ENCODE measurements at regions not wholly inside any gene's neighbourhood (a gene's known extent, or its start where the extent isn't known, plus 50 kb on each side); places are given as distances from the start of the nearest gene placed in this dataset.

GRCh38 chr7:22647451-22648257 is 79.3 kb upstream of the IL6 start:
- Histone ChIP-seq H3K4me1 (ENCODE audit: insufficient read depth, low read length) (no peaks in the 10 kb centered on the region), H3K79me2 (ENCODE audit: insufficient read depth, low read length) (no peaks in the 10 kb centered on the region), H3K27me3 (ENCODE audit: insufficient read depth, low read length, poor library complexity) (no peaks in the 10 kb centered on the region), H3K36me3 (ENCODE audit: insufficient read depth, low read length) (no peaks in the 10 kb centered on the region), H4K20me1 (ENCODE audit: insufficient read depth, low read length) (no peaks in the 10 kb centered on the region), H3K27ac (ENCODE audit: low read length) (no peak overlapping the region), H3K9me3 (ENCODE audit: insufficient read depth, low read length, severe bottlenecking) (peaks cover 13% of the 10 kb centered on the region), H3K4me3 (ENCODE audit: low read depth in 1 of 2, low read length in 2 of 2) (no peak overlapping the region), H3K4me2 (ENCODE audit: insufficient read depth, low read length) (no peak overlapping the region), H2AFZ (ENCODE audit: low read depth, low read length) (no peak overlapping the region), H3K9ac (ENCODE audit: low read depth, low read length) (no peak overlapping the region)
- no peak for ATAC-seq (ENCODE audit: insufficient read depth, low read depth)
- TF ChIP-seq CTCF (IDR thresholded peaks at IDR 0.05; ENCODE audit: borderline replicate concordance, extremely low read depth, low read length, poor library complexity, severe bottlenecking) (no peak), EZH2 (IDR thresholded peaks at IDR 0.05; ENCODE audit: borderline replicate concordance, low read depth, low read length, severe bottlenecking) (no peak)
- DNase-seq = no peak

DNA sequence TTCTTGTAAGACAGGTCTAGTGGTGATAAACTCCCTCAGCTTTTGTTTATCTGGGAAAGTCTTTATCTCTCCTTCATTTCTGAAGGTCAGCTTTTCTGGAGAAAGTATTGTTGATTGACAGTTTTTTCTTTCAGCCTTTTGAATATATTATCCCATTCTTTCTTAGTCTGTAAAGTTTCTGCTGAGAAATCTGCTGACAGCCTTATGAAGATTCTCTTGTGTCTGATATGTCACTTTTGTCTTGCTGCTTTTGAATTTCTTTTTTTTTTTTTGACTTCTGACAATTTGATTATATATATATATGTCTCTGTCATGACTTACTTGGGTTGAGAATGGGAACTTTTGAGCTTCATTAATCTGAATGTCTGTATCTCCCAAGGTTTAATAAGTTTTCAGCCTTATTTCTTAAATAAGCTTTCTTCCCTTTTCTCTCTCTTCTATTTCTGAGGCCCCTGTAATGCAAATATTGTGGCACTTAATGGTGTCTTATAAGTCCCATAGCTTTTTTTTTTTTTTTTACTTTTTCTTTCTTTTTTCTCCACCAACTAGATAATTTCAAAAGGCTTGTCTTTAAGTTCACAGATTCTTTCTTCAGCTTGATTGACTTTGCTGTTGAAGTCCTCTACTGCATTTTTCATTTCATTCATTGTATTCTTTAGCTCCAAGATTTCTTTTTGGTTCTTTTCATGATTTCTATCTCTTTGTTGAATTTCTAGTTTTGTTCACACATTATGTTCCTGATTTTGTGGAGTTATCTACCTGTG is 81.4 kb upstream of the IL6 start:
- H3K27ac ChIP-seq (ENCODE audit: low read length) = no peak overlapping the region
- H3K9ac ChIP-seq (ENCODE audit: low read depth, low read length) = no peak overlapping the region
- no peaks in the 10 kb centered on the region for H3K79me2 ChIP-seq (ENCODE audit: insufficient read depth, low read length)
- no peaks in the 10 kb centered on the region for H3K4me1 ChIP-seq (ENCODE audit: insufficient read depth, low read length)
- H3K27me3 ChIP-seq (ENCODE audit: insufficient read depth, low read length, poor library complexity) = no peaks in the 10 kb centered on the region
- no peak for TF ChIP-seq CTCF (IDR thresholded peaks at IDR 0.05; ENCODE audit: borderline replicate concordance, extremely low read depth, low read length, poor library complexity, severe bottlenecking)
- no peak for TF ChIP-seq EZH2 (IDR thresholded peaks at IDR 0.05; ENCODE audit: borderline replicate concordance, low read depth, low read length, severe bottlenecking)
- peaks cover 13% of the 10 kb centered on the region for H3K9me3 ChIP-seq (ENCODE audit: insufficient read depth, low read length, severe bottlenecking)
- H3K4me2 ChIP-seq (ENCODE audit: insufficient read depth, low read length) = no peak overlapping the region
- DNase-seq = no peak
- H2AFZ ChIP-seq (ENCODE audit: low read depth, low read length) = no peak overlapping the region
- no peaks in the 10 kb centered on the region for H4K20me1 ChIP-seq (ENCODE audit: insufficient read depth, low read length)
- ATAC-seq (ENCODE audit: insufficient read depth, low read depth) = no peak
- no peaks in the 10 kb centered on the region for H3K36me3 ChIP-seq (ENCODE audit: insufficient read depth, low read length)
- no peak overlapping the region for H3K4me3 ChIP-seq (ENCODE audit: low read depth in 1 of 2, low read length in 2 of 2)

GRCh38 chr7:22642454-22642853 is 84.5 kb upstream of the IL6 start:
- Histone ChIP-seq H3K9me3 (ENCODE audit: insufficient read depth, low read length, severe bottlenecking) (peaks cover 13% of the 10 kb centered on the region), H3K4me2 (ENCODE audit: insufficient read depth, low read length) (no peak overlapping the region), H4K20me1 (ENCODE audit: insufficient read depth, low read length) (no peaks in the 10 kb centered on the region), H3K4me1 (ENCODE audit: insufficient read depth, low read length) (no peaks in the 10 kb centered on the region), H3K4me3 (ENCODE audit: low read depth in 1 of 2, low read length in 2 of 2) (no peak overlapping the region), H3K36me3 (ENCODE audit: insufficient read depth, low read length) (no peaks in the 10 kb centered on the region), H2AFZ (ENCODE audit: low read depth, low read length) (no peak overlapping the region), H3K27me3 (ENCODE audit: insufficient read depth, low read length, poor library complexity) (no peaks in the 10 kb centered on the region), H3K27ac (ENCODE audit: low read length) (no peak overlapping the region), H3K9ac (ENCODE audit: low read depth, low read length) (no peak overlapping the region), H3K79me2 (ENCODE audit: insufficient read depth, low read length) (no peaks in the 10 kb centered on the region)
- no peak for TF ChIP-seq CTCF (IDR thresholded peaks at IDR 0.05; ENCODE audit: borderline replicate concordance, extremely low read depth, low read length, poor library complexity, severe bottlenecking)
- TF ChIP-seq EZH2 (IDR thresholded peaks at IDR 0.05; ENCODE audit: borderline replicate concordance, low read depth, low read length, severe bottlenecking) = no peak
- DNase-seq (no peak), ATAC-seq (ENCODE audit: insufficient read depth, low read depth) (no peak)

Measured in DND-41 (cell line).